Right ventricle myocardium inferior (tissue), 1 donor: ENCODE measurements at regions not wholly inside any gene's neighbourhood (a gene's known extent, or its start where the extent isn't known, plus 50 kb on each side); places are given as distances from the start of the nearest gene placed in this dataset.
"Not testable (repeated sequence)": the region's sequence is repeated elsewhere in the genome, so short reads cannot be mapped to it uniquely, and the experiment has no call there.

Experiments used
- ATAC-seq: fragments of 200-7000 bp; cut with Tn5 transposase; one replicate; pipeline ENCODE4 v1.9.1; 2020; ENCODE audit warnings: mild to moderate bottlenecking, moderate library complexity
- DNase-seq: peaks from one replicate; pipeline ENCODE4 v3.0.0; 2021; ENCODE audit errors: missing footprints
- intact Hi-C: fragments of 100-400 bp; cut with DNase I; formaldehyde crosslinking; loops from one replicate; pipeline ENCODE4 v1.11.0; 2022
- donor health status: DM: no; HTN: yes; CAD: no; lungs with severe emphysema.

GRCh38 chr1:178660461-178660860 is 64.6 kb upstream of the RALGPS2 start:
- ATAC-seq (no peak), DNase-seq (no peak)
- intact Hi-C loops = no loop called here

GRCh38 chr1:178664278-178664677 is 60.8 kb upstream of the RALGPS2 start:
- ATAC-seq = no peak
- intact Hi-C loops = no loop called here
- DNase-seq = no peak

- intact Hi-C loops = no loop called here
- ATAC-seq = no peak
- no peak for DNase-seq
Measured at GRCh38 chr1:178665579-178665978, 59.5 kb upstream of the RALGPS2 start.

GRCh38 chr1:178666891-178667290 is 58.2 kb upstream of the RALGPS2 start:
- DNase-seq, ATAC-seq, intact Hi-C loops: not testable (repeated sequence)

- ATAC-seq (no peak), DNase-seq (no peak)
- intact Hi-C loops = no loop called here
Measured at GRCh38 chr1:178672434-178672833, 52.6 kb upstream of the RALGPS2 start.

- ATAC-seq, DNase-seq, intact Hi-C loops: not testable (repeated sequence)
Measured at GRCh38 chr1:178674559-178674958, 50.5 kb upstream of the RALGPS2 start.
